Thoracic aorta (tissue), 2 donors: ENCODE measurements at regions not wholly inside any gene's neighbourhood (a gene's known extent, or its start where the extent isn't known, plus 50 kb on each side); places are given as distances from the start of the nearest gene placed in this dataset.

Source experiments
- ATAC-seq: fragments of 150-250 bp; one replicate; pipeline ENCODE4 v1.8.0; 2017; ENCODE audit warnings: low read depth; ENCODE audit not compliant: insufficient number of reproducible peaks, low FRiP score
- DNase-seq: peaks from one replicate; pipeline ENCODE4 v3.0.0-alpha.2; 2020; ENCODE audit warnings: low spot score
- H3K27ac ChIP-seq, 2 donors: fragments of 200-600 bp; sonication (generic); 1 replicate in 1 of 2; 2 replicates in 1 of 2; pipeline ENCODE4 v1.5.1; 2016; ENCODE audit warnings: mild to moderate bottlenecking in 2 of 2, moderate library complexity in 2 of 2
- H3K27me3 ChIP-seq: fragments of 200-600 bp; sonication (generic); replicated peaks from 2 replicates; pipeline ENCODE4 v1.6.0; 2016; ENCODE audit warnings: mild to moderate bottlenecking; ENCODE audit not compliant: insufficient read depth
- H3K36me3 ChIP-seq: fragments of 200-600 bp; sonication (generic); one replicate; pipeline ENCODE4 v1.5.1; 2016
- H3K4me1 ChIP-seq, 2 donors: fragments of 200-600 bp; sonication (generic); 1 replicate in 1 of 2; 2 replicates in 1 of 2; pipeline versions ENCODE4 v1.5.1 to v1.6.0; 2016; ENCODE audit warnings: low read depth in 2 of 2, mild to moderate bottlenecking in 1 of 2; ENCODE audit not compliant: control insufficient read depth in 1 of 2
- H3K4me3 ChIP-seq: fragments of 200-600 bp; sonication (generic); 2 replicates; pipeline ENCODE4 v1.5.1; 2016; ENCODE audit warnings: mild to moderate bottlenecking
- H3K9me3 ChIP-seq: fragments of 200-600 bp; sonication (generic); 2 replicates; pipeline ENCODE4 v1.5.1; 2016
- CTCF ChIP-seq: fragments of 200-600 bp; sonication (generic); IDR thresholded peaks from one replicate; pipeline ENCODE4 v1.5.1; 2019; ENCODE audit warnings: antibody characterized with exemption

- DNase-seq, result no peak
- TF ChIP-seq CTCF, result no peak
- no peaks in the 10 kb centered on the region for H3K9me3 ChIP-seq
- H3K27ac ChIP-seq, result no peak overlapping the region
- H3K4me1 ChIP-seq, result no peaks in the 10 kb centered on the region
- H3K4me3 ChIP-seq, result no peak overlapping the region
- no peak for ATAC-seq
- H3K27me3 ChIP-seq, result no peaks in the 10 kb centered on the region
- H3K36me3 ChIP-seq, result no peaks in the 10 kb centered on the region
These were observed 127.1 kb downstream of the SPATA19 start for GRCh38 chr11:133718238-133718637.

GRCh38 chr11:133716602-133717001 is 128.7 kb downstream of the SPATA19 start:
- Histone ChIP-seq H3K4me3 (no peak overlapping the region), H3K4me1 (no peaks in the 10 kb centered on the region), H3K9me3 (no peaks in the 10 kb centered on the region), H3K36me3 (no peaks in the 10 kb centered on the region), H3K27me3 (no peaks in the 10 kb centered on the region), H3K27ac (no peak overlapping the region)
- DNase-seq (no peak), ATAC-seq (no peak)
- no peak for TF ChIP-seq CTCF

- Histone ChIP-seq H3K27ac (no peak overlapping the region), H3K4me1 (no peaks in the 10 kb centered on the region), H3K36me3 (no peaks in the 10 kb centered on the region), H3K4me3 (no peak overlapping the region), H3K27me3 (no peaks in the 10 kb centered on the region), H3K9me3 (no peaks in the 10 kb centered on the region)
- ATAC-seq (no peak), DNase-seq (no peak)
- TF ChIP-seq CTCF, result no peak
These were observed 129.7 kb downstream of the SPATA19 start for GRCh38 chr11:133715602-133716001.

- H3K27me3 ChIP-seq, result no peaks in the 10 kb centered on the region
- H3K27ac ChIP-seq, result no peak overlapping the region
- no peak overlapping the region for H3K4me3 ChIP-seq
- ATAC-seq (no peak), DNase-seq (no peak)
- H3K9me3 ChIP-seq, result no peaks in the 10 kb centered on the region
- H3K4me1 ChIP-seq, result no peaks in the 10 kb centered on the region
- H3K36me3 ChIP-seq, result no peaks in the 10 kb centered on the region
- no peak for TF ChIP-seq CTCF
These were observed 130.6 kb downstream of the SPATA19 start for GRCh38 chr11:133714471-133715375.

GRCh38 chr11:133713844-133714243 is 131.5 kb downstream of the SPATA19 start:
- Histone ChIP-seq H3K36me3 (no peaks in the 10 kb centered on the region), H3K27ac (no peak overlapping the region), H3K27me3 (no peaks in the 10 kb centered on the region), H3K9me3 (no peaks in the 10 kb centered on the region), H3K4me3 (no peak overlapping the region), H3K4me1 (no peaks in the 10 kb centered on the region)
- ATAC-seq (no peak), DNase-seq (no peak)
- no peak for TF ChIP-seq CTCF
